Pancreas (tissue), 10 donors: ENCODE measurements at regions not wholly inside any gene's neighbourhood (a gene's known extent, or its start where the extent isn't known, plus 50 kb on each side); places are given as distances from the start of the nearest gene placed in this dataset.
"Not testable (repeated sequence)": the region's sequence is repeated elsewhere in the genome, so short reads cannot be mapped to it uniquely, and the experiment has no call there.

Experiments used
- ATAC-seq, 4 donors: fragments of 200-7000 bp; cut with Tn5 transposase; one replicate each; pipeline versions ENCODE4 v1.8.0 to v1.9.1; 2020; ENCODE audit warnings: mild to moderate bottlenecking in 4 of 4, moderate library complexity in 4 of 4
- DNase-seq, 6 donors: peaks; one replicate each; pipeline ENCODE4 v3.0.0-alpha.2; 2020
- FAIRE-seq: peaks from 2 replicates; lab custom pipeline; 2012; peaks lifted over from hg19 to GRCh38; lab: Jason Lieb, UNC
- H3K27ac ChIP-seq, 4 donors: fragments of 200-600 bp; sonication (generic); 1 replicate in 3 of 4; 2 replicates in 1 of 4; pipeline versions ENCODE4 v1.5.0 to v1.8.0; 2020
- H3K27me3 ChIP-seq, 4 donors: fragments of 200-600 bp; one replicate each; pipeline ENCODE4 v1.8.0; 2021
- H3K36me3 ChIP-seq, 3 donors: fragments of 200-600 bp; sonication (generic) in 1 of 3; one replicate each; pipeline versions ENCODE4 v1.5.0 to v1.8.0; 2020 to 2021
- H3K4me1 ChIP-seq, 3 donors: fragments of 200-600 bp; one replicate each; pipeline ENCODE4 v1.8.0; 2021
- H3K4me3 ChIP-seq, 4 donors: fragments of 200-600 bp; sonication (generic) in 2 of 4; one replicate each; pipeline versions ENCODE4 v1.5.0 to v1.8.0; 2020 to 2021
- H3K9me3 ChIP-seq, 4 donors: fragments of 200-600 bp; one replicate each; pipeline ENCODE4 v1.8.0; 2021
- WGBS, 2 donors: extraction: QIAGEN DNeasy Blood & Tissue Kit; methylation state at CpG; one replicate each; pipeline ENCODE4 v1.1.7; 2013; 5-methylcytosine and 5-hydroxymethylcytosine counted together
- intact Hi-C, 3 donors: fragments of 100-400 bp; cut with DNase I; formaldehyde crosslinking; loops; one replicate each; pipeline versions ENCODE4 v1.11.1 to v1.14.2; 2022
- TF ChIP-seq, protein P1 (sequence below), 4 donors: fragments of 200-600 bp; sonication (generic) in 3 of 4; IDR thresholded peaks; one replicate each; pipeline versions ENCODE4 v1.5.0 to v1.8.0; 2021; ENCODE audit warnings: antibody characterized with exemption in 4 of 4
- donor health status: healthy with polysubstance abuse.
- donor health status: DM: no; HTN: no; CAD: no; lungs with moderate emphysema.
- donor health status: DM: no; HTN: no; CAD: no.
- donor health status: control.
- donor health status: control.
- donor health status: Bipolar disorder and iron deficiency.
- donor health status: DM: yes; HTN: yes; CAD: no.
- donor health status: DM: no; HTN: no; CAD: no.
- donor health status: DM: no; HTN: no; CAD: no.
- donor health status: DM: yes; HTN: yes; CAD: no.

DNA sequence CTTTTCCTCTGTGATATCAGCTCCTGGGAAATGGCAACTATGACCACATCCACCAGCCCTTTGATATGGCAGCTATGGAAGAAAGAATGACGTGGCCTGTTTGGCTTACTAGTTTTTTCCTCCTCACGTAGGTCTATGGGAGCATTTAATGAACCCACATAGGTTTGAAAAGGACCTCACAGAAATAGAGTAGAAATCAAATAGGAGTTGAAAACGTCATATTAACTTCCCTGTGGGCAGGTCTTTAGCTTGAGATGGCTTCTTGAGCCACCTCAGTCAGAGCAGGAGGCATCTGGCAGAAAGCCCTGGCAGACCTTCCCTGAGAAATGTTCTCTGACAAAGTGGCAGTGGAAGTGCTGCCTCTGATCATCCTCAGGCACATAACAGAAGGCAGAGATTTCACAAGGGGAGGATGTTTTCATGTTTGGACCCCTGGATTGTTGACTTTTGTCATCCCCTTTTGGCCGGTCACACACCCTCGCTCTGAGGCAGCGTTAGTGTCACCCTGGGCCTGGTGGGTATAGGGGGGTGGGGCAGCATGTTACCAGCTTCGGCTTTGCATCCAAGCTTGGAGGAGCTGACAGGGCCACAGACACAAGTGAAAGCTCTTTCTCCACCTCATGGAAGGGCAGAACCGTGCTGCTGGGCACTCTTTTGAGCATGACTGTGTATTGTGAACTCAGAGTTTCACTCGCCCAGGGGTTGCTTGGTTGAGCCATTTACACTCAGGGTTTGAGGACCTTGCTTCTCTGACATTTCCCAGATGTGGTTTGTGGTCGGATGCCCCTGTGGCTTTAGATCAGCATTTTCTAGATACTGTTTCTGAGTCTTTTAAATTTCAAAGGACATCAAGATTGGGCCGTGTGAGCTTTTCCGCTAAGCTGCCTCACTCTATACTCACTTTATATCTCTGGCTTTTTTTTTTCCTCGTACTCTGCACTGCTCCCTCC, 184.2 kb downstream of the STK31 start:
- WGBS, 2 donors, result 62 to 70% methylated on average over 13 of the region's 13 CpGs
- no peaks in the 10 kb centered on the region for H3K27me3 ChIP-seq
- H3K4me3 ChIP-seq, result no peak overlapping the region
- H3K9me3 ChIP-seq, result no peaks in the 10 kb centered on the region
- TF ChIP-seq, protein P1, sequence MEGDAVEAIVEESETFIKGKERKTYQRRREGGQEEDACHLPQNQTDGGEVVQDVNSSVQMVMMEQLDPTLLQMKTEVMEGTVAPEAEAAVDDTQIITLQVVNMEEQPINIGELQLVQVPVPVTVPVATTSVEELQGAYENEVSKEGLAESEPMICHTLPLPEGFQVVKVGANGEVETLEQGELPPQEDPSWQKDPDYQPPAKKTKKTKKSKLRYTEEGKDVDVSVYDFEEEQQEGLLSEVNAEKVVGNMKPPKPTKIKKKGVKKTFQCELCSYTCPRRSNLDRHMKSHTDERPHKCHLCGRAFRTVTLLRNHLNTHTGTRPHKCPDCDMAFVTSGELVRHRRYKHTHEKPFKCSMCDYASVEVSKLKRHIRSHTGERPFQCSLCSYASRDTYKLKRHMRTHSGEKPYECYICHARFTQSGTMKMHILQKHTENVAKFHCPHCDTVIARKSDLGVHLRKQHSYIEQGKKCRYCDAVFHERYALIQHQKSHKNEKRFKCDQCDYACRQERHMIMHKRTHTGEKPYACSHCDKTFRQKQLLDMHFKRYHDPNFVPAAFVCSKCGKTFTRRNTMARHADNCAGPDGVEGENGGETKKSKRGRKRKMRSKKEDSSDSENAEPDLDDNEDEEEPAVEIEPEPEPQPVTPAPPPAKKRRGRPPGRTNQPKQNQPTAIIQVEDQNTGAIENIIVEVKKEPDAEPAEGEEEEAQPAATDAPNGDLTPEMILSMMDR (IDR thresholded peaks at IDR 0.05), result no peak
- H3K27ac ChIP-seq, result no peak overlapping the region
- DNase-seq (no peak), FAIRE-seq (no peak), ATAC-seq (no peak)
- H3K36me3 ChIP-seq, result no peaks in the 10 kb centered on the region
- intact Hi-C loops, result no loop called here
- no peaks in the 10 kb centered on the region for H3K4me1 ChIP-seq

DNA sequence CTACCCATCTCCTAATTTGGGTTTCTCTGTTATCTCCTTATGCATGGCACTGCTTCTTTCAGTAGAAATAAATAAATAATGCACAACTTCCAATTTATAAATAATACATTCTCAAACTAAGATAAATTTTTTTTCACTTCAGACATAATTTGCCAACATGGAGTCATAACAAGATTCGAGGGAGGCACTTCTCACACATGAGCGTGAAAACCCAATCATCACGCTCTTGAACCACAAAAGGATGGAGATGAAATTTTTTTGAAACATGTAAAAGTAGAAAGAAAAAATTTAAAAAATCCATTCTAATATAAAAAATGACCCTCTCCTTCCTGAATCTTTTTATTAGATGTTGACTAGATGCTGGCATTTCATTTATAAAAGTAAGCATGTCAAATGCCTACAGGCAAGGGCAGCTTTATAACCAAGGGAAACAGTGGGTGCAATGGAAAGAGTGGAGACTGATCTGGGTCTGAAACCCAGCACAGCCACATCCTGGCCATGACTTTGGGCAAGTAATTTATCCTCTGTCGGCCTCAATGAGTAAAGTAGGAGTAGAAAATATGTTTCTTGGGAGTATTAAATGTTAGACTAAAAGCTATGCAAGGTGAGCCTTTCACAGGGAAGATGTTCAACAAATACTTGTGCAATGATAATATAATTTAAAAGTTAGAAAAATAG, 185.0 kb downstream of the STK31 start:
- WGBS, 2 donors, result 85% methylated on average over 4 of the region's 4 CpGs
- TF ChIP-seq, protein P1 (IDR thresholded peaks at IDR 0.05), result no peak

DNA sequence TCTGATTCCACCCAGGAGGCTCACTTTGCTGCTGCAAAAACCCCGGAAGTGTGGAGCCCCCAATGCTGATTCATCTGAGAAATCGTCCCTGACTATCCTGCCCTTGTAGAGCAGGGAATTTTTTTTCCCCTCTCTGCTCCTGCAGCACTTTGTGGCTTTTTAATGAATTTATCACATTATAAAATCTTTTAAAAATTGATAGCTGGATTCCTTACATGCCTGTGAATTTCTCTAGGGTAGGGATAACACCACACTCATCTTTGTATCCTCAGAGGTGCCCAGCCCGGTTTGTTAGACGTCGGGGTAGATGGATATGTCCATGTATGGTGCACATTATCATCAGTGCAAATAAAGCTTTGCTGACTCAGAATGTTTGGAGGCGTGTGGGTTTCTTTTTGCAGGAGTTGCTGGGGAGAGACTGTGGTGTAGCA, 185.7 kb downstream of the STK31 start:
- TF ChIP-seq, protein P1 (IDR thresholded peaks at IDR 0.05), result no peak
- Histone ChIP-seq H3K36me3 (no peaks in the 10 kb centered on the region), H3K4me3 (no peak overlapping the region), H3K27me3 (no peaks in the 10 kb centered on the region), H3K9me3 (no peaks in the 10 kb centered on the region), H3K27ac (no peak overlapping the region), H3K4me1 (no peaks in the 10 kb centered on the region)
- FAIRE-seq, result no peak
- WGBS, 2 donors, result 25 to 30% methylated on average over 6 of the region's 6 CpGs
- no peak for ATAC-seq
- no peak for DNase-seq
- intact Hi-C loops, result no loop called here

More for the DNA sequence above, 185.0 kb downstream of the STK31 start:
- FAIRE-seq (no peak), ATAC-seq (no peak), DNase-seq (no peak)
- H3K36me3 ChIP-seq, result no peaks in the 10 kb centered on the region
- no peaks in the 10 kb centered on the region for H3K27me3 ChIP-seq
- no peak overlapping the region for H3K27ac ChIP-seq
- no peaks in the 10 kb centered on the region for H3K4me1 ChIP-seq
- H3K9me3 ChIP-seq, result no peaks in the 10 kb centered on the region
- intact Hi-C loops, result no loop called here
- H3K4me3 ChIP-seq, result no peak overlapping the region

DNA sequence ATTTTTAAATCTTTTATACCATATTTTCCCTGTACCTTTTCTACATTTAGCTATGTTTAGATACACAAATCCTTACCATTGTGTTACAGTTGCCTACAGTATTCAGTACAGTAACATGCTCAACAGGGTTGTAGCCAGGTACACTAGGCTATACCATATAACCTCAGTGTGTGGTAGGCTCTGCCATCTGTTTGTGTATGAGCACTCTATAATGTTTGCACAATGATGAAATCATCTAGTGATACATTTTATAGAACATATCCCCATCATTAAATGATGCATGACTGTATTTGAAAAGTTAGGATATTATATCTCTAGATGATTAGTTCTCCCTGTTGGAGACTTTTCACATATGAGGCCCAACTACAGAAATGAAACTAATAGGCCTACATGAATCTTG, 188.6 kb downstream of the STK31 start:
- ATAC-seq (no peak), FAIRE-seq (no peak), DNase-seq (no peak)
- Histone ChIP-seq H3K36me3 (no peaks in the 10 kb centered on the region), H3K27ac (no peak overlapping the region), H3K4me1 (no peaks in the 10 kb centered on the region), H3K4me3 (no peak overlapping the region), H3K27me3 (no peaks in the 10 kb centered on the region), H3K9me3 (no peaks in the 10 kb centered on the region)
- intact Hi-C loops, result no loop called here
- TF ChIP-seq, protein P1 (IDR thresholded peaks at IDR 0.05), result no peak

DNA sequence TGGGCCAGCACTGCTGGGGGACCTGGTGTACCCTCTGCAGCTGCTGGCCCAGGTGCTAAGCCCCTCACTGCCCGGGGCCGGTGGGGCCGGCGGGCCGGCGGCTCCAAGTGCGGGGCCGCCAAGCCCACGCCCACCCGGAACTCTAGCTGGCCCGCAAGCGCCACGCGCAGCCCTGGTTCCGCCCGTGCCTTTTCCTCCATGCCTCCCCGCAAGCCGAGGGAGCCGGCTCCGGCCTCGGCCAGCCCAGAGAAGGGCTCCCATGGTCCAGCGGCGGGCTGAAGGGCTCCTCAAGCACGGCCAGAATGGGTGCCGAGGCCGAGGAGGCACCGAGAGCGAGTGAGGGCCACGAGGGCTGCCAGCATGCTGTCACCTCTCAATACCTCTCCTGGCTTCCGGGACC, 194.9 kb downstream of the STK31 start:
- H3K4me3 ChIP-seq, H3K4me1 ChIP-seq, intact Hi-C loops, H3K9me3 ChIP-seq, ATAC-seq, FAIRE-seq, H3K27ac ChIP-seq, H3K36me3 ChIP-seq, H3K27me3 ChIP-seq: not testable (repeated sequence)
- 87 to 88% methylated on average over 30 of the region's 30 CpGs for WGBS, 2 donors
- DNase-seq, result peak in 1 of 6 donors; percentile 47
